Thoracic aorta (tissue), 2 donors: ENCODE measurements at regions not wholly inside any gene's neighbourhood (a gene's known extent, or its start where the extent isn't known, plus 50 kb on each side); places are given as distances from the start of the nearest gene placed in this dataset.
A peak's percentile ranks its signal among the peaks of the same experiment; 100 is the strongest.
"Not testable (repeated sequence)": the region's sequence is repeated elsewhere in the genome, so short reads cannot be mapped to it uniquely, and the experiment has no call there.

Experiments
- ATAC-seq: fragments of 150-250 bp; one replicate; pipeline ENCODE4 v1.8.0; 2017; ENCODE audit warnings: low read depth; ENCODE audit not compliant: insufficient number of reproducible peaks, low FRiP score
- DNase-seq: peaks from one replicate; pipeline ENCODE4 v3.0.0-alpha.2; 2020; ENCODE audit warnings: low spot score
- H3K27ac ChIP-seq, 2 donors: fragments of 200-600 bp; sonication (generic); 1 replicate in 1 of 2; 2 replicates in 1 of 2; pipeline ENCODE4 v1.5.1; 2016; ENCODE audit warnings: mild to moderate bottlenecking in 2 of 2, moderate library complexity in 2 of 2
- H3K27me3 ChIP-seq: fragments of 200-600 bp; sonication (generic); replicated peaks from 2 replicates; pipeline ENCODE4 v1.6.0; 2016; ENCODE audit warnings: mild to moderate bottlenecking; ENCODE audit not compliant: insufficient read depth
- H3K36me3 ChIP-seq: fragments of 200-600 bp; sonication (generic); one replicate; pipeline ENCODE4 v1.5.1; 2016
- H3K4me1 ChIP-seq, 2 donors: fragments of 200-600 bp; sonication (generic); 1 replicate in 1 of 2; 2 replicates in 1 of 2; pipeline versions ENCODE4 v1.5.1 to v1.6.0; 2016; ENCODE audit warnings: low read depth in 2 of 2, mild to moderate bottlenecking in 1 of 2; ENCODE audit not compliant: control insufficient read depth in 1 of 2
- H3K4me3 ChIP-seq: fragments of 200-600 bp; sonication (generic); 2 replicates; pipeline ENCODE4 v1.5.1; 2016; ENCODE audit warnings: mild to moderate bottlenecking
- H3K9me3 ChIP-seq: fragments of 200-600 bp; sonication (generic); 2 replicates; pipeline ENCODE4 v1.5.1; 2016
- CTCF ChIP-seq: fragments of 200-600 bp; sonication (generic); IDR thresholded peaks from one replicate; pipeline ENCODE4 v1.5.1; 2019; ENCODE audit warnings: antibody characterized with exemption

GRCh38 chr11:69913591-69914285 lies 94.5 kb upstream of the FGF3 start:
- Histone ChIP-seq H3K4me1 (peaks cover 26 to 89% of the 10 kb centered on the region in 2 donors), H3K27me3 (no peaks in the 10 kb centered on the region), H3K27ac (peak overlapping the region; percentile 99 to 100), H3K9me3 (no peaks in the 10 kb centered on the region), H3K36me3 (no peaks in the 10 kb centered on the region), H3K4me3 (no peak overlapping the region)
- ATAC-seq (no peak), DNase-seq (no peak)
- no peak for TF ChIP-seq CTCF

- H3K4me1 ChIP-seq = peaks cover 26 to 93% of the 10 kb centered on the region in 2 donors
- H3K36me3 ChIP-seq = no peaks in the 10 kb centered on the region
- DNase-seq = no peak
- no peak for ATAC-seq
- H3K9me3 ChIP-seq = no peaks in the 10 kb centered on the region
- H3K27me3 ChIP-seq = no peaks in the 10 kb centered on the region
- TF ChIP-seq CTCF = no peak
- H3K4me3 ChIP-seq = no peak overlapping the region
- peak overlapping the region; percentile 99 to 100 for H3K27ac ChIP-seq
These were observed 95.3 kb upstream of the FGF3 start for GRCh38 chr11:69914286-69915150.

DNA sequence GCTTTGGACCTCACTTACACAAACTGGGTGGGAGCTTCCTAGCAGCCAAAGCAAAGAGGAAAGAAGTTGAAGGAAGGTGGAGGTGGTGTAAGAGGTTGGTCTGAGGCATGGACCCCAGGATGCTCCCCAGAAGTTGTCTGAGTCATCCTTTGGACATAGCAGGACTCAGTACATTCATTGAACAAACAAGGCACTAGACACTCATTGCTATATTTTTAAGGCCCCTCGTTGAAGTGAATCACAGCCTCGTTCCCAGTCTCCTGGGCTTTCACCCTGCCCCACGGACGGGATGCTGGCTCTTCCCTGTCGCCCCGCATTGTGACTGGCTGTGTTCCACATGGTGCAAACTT lies 95.9 kb upstream of the FGF3 start:
- H3K36me3 ChIP-seq = no peaks in the 10 kb centered on the region
- no peaks in the 10 kb centered on the region for H3K27me3 ChIP-seq
- DNase-seq (no peak), ATAC-seq (no peak)
- peaks cover 26 to 87% of the 10 kb centered on the region in 2 donors for H3K4me1 ChIP-seq
- peak overlapping the region; percentile 31 for H3K4me3 ChIP-seq
- no peak for TF ChIP-seq CTCF
- peak overlapping the region; percentile 99 to 100 for H3K27ac ChIP-seq
- no peaks in the 10 kb centered on the region for H3K9me3 ChIP-seq

DNA sequence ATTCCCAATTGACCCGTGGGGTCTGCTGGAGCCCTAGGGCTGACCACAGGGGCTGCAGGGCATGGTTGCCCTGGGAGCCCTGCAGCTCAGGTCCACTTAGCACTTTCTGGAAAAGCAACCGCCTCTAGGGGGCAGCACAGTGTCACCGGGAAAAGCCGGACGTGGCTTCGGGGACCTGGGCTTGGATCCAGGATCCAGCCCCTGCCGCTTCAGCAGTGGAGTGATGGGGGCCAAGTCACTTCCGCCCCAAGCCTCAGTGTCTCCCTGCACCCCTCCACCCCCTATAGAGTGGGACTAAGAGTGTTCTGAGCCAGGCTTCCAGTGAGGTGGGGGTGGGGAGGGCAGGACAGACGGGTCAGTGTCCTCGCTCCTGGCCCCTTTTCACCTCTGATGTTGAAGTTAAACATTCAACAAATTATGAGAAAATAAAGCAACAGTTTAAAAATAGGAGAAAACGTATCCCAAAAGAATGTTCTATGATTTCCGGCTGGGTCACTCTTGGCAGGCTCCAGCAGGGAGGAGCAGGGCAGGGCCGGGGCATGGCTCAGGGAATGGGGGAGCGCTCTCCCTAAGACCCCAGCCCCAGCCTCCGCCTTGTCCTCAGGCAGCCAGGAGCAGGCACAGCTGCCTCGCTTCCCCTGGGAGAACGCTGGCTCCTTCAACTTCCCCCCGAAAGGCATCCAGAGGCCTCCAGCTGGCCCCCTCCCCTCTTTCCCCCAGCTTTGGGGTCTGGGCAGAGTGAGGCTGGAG lies 96.5 kb upstream of the FGF3 start:
- no peaks in the 10 kb centered on the region for H3K9me3 ChIP-seq
- no peaks in the 10 kb centered on the region for H3K36me3 ChIP-seq
- DNase-seq = peak; percentile 75
- H3K4me1 ChIP-seq = peaks cover 26 to 82% of the 10 kb centered on the region in 2 donors
- H3K4me3 ChIP-seq = peak overlapping the region; percentile 31
- no peaks in the 10 kb centered on the region for H3K27me3 ChIP-seq
- peak; percentile 58 for ATAC-seq
- TF ChIP-seq CTCF = peak; percentile 92
- peak overlapping the region; percentile 99 to 100 for H3K27ac ChIP-seq

DNA sequence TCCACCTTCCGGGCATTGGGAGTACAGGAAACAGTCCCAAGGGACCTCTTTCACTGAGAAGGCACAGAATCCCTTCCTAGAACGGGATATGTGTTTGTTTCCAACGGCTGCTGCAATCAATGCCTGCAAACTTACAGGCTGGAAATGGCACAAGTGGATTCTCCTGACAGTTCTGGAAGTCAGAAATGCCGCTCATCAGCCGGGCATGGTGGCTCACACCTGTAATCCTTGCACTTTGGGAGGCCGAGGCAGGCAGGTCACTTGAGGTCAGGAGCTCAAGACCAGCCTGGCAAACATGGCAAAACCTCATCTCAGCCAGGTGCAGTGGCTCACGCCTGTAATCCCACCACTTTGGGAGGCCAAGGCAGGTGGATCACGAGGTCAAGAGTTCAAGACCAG lies 97.0 kb upstream of the FGF3 start:
- DNase-seq, H3K9me3 ChIP-seq, ATAC-seq, H3K27me3 ChIP-seq, H3K36me3 ChIP-seq: not testable (repeated sequence)
- peaks cover 24 to 76% of the 10 kb centered on the region in 2 donors for H3K4me1 ChIP-seq
- peak overlapping the region; percentile 99 to 100 for H3K27ac ChIP-seq
- H3K4me3 ChIP-seq = peak overlapping the region; percentile 31
